NCI-H460 (cell line): ENCODE measurements at regions not wholly inside any gene's neighbourhood (a gene's known extent, or its start where the extent isn't known, plus 50 kb on each side); places are given as distances from the start of the nearest gene placed in this dataset.
"Not testable (repeated sequence)": the region's sequence is repeated elsewhere in the genome, so short reads cannot be mapped to it uniquely, and the experiment has no call there.

Experiments
- DNase-seq: peaks from one replicate; pipeline ENCODE4 v3.0.0-alpha.2; 2016; ENCODE audit warnings: low read depth; ENCODE audit errors: extremely low read depth
- small RNA-seq, 2 experiments: library from RNA; depleted of rRNA; stranded (forward); fragments of <200 nt; gene quantifications; one replicate each; pipeline ENCODE3, GENCODE V24; 2014

GRCh38 chr4:115200201-115201041, 87.0 kb upstream of the NDST4 start:
- DNase-seq: not testable (repeated sequence)

- DNase-seq: not testable (repeated sequence)
Observed at GRCh38 chr4:115194612-115195011, 81.2 kb upstream of the NDST4 start.

- DNase-seq: no peak
Observed at GRCh38 chr4:115190529-115190928, 77.1 kb upstream of the NDST4 start.

GRCh38 chr4:115187136-115187535, 73.7 kb upstream of the NDST4 start:
- DNase-seq: no peak

GRCh38 chr4:115179438-115180062, 66.1 kb upstream of the NDST4 start:
- DNase-seq: not testable (repeated sequence)

GRCh38 chr4:115178687-115179086, 65.3 kb upstream of the NDST4 start:
- not testable (repeated sequence) for DNase-seq

DNA sequence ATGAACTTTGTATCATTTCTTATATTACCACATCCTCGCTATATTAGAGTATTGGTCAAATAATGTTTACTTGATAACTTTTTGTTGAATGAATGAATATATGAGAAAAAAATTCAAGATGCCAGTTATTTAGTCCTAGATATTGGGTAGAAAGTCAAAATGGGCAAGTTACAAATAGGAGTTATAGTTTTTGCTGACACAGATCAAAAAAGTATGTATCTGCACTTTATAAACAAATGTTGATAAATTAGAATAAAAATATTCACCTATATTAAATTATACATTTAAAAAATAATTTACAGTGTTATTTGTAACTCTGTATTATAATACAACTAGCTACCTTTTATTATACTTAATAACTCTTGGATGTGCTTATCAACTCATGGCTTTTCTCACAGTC, 57.8 kb upstream of the NDST4 start:
- DNase-seq: no peak

DNA sequence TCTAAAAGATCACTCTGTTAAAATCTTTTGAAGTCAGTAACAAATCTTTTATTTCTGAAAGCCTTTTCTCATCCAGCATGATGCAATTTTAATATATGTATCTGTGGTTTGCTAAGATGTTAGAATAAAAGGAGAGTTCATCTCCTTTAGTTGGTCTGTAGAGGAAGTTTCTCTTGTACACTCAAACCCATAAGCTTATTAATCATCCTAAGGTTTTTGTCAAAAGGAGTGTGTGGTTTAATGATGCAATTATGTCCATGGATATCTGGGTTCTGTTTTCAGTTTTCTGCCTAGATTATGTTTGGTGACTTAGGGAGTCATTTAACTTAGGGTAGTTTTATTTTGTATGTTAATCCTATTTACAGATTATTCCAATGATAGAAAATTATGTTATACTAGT, 52.1 kb upstream of the NDST4 start:
- DNase-seq: no peak

Small RNA genes in the stretch of these regions (small RNA-seq; reads per million reads assigned to genes)
- 0 reads per million in 2 experiments for gene RNU6-119P
